ENCODE measurements at regions not wholly inside any gene's neighbourhood (a gene's known extent, or its start where the extent isn't known, plus 50 kb on each side); places are given as distances from the start of the nearest gene placed in this dataset.

DNA sequence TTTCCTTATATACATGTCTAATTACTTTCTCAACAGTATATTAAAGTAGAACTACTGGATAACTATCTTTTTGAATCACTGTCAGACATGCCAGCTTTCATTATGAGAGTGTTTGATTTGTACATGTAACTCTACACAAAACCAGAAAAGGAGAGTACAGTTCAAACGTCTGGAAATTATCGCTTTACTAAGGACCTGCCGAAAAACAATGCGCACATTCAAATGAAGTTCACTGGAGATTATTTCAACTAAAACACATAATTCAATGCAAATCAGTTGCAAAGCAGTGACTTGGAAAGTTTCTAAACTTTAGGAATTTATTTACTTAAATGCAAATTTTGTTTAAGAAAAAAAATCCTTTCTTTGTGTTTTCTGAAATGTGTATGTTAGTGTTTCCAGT, 942.5 kb downstream of the EFNA5 start:
- no peaks in the 10 kb centered on the region for H3K4me1 Mint-ChIP-seq
- peaks cover 14 to 37% (median 17%) of the 10 kb centered on the region in 3 donors for H3K9me3 Mint-ChIP-seq
- H3K27ac ChIP-seq (ENCODE audit: low read length) = no peak overlapping the region
- no peak overlapping the region for H3K4me3 ChIP-seq (ENCODE audit: control insufficient read depth in 1 of 2, extremely low read depth in 1 of 2, low read length in 1 of 2)
- ATAC-seq (replicated peaks in 1 of 4) (no peak), DNase-seq (no peak)
- H3K4me3 Mint-ChIP-seq = no peak overlapping the region
- CTCF ChIA-PET = no interaction called here
- no peaks in the 10 kb centered on the region for H3K4me1 ChIP-seq (ENCODE audit: control insufficient read depth in 1 of 2, extremely low read depth in 1 of 2, insufficient read depth in 2 of 2, low read length in 2 of 2)
- no peak overlapping the region for H3K27ac Mint-ChIP-seq
- H3K27me3 ChIP-seq (replicated peaks in 1 of 2; ENCODE audit: control insufficient read depth in 2 of 2, extremely low read depth in 1 of 2, insufficient read depth in 2 of 2, low read length in 1 of 2) = no peaks in the 10 kb centered on the region
- WGBS (ENCODE audit: insufficient coverage) = no CpG with 5 or more reads among the region's 4 CpGs
- no peaks in the 10 kb centered on the region for H3K36me3 Mint-ChIP-seq
- no peaks in the 10 kb centered on the region for H3K36me3 ChIP-seq (ENCODE audit: control insufficient read depth in 2 of 2, extremely low read depth in 1 of 2, insufficient read depth in 1 of 2, low read length in 1 of 2)
- POLR2A ChIA-PET = no interaction called here
- H3K27me3 Mint-ChIP-seq = no peaks in the 10 kb centered on the region
- no peaks in the 10 kb centered on the region for H3K9me3 ChIP-seq

DNA sequence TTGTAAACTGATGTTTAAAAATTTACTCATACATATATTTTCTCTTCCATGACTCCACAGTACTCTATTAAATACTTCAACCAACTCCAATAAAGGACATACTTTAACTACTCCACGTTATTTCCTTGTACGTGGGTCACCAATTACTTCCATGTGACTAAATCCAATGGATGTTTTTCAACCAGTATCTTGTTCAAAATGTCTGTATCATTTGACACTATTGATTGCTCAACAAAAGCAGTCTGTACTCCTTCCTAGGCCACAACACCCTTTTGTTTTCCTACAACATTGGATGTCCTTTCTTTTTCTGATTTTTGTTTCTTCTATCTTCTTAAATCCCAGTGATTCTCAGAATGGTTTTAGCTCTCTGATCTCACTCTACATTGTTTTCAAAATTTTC, 943.7 kb downstream of the EFNA5 start:
- CTCF ChIA-PET = no interaction called here
- DNase-seq = no peak
- ATAC-seq (replicated peaks in 1 of 4) = no peak
- no peak overlapping the region for H3K27ac Mint-ChIP-seq
- no peak overlapping the region for H3K27ac ChIP-seq (ENCODE audit: low read length)
- H3K36me3 ChIP-seq (ENCODE audit: control insufficient read depth in 2 of 2, extremely low read depth in 1 of 2, insufficient read depth in 1 of 2, low read length in 1 of 2) = no peaks in the 10 kb centered on the region
- POLR2A ChIA-PET = no interaction called here
- whole genome bisulfite sequencing (ENCODE audit: insufficient coverage) = 75% methylated on average over 2 of the region's 2 CpGs
- no peaks in the 10 kb centered on the region for H3K9me3 ChIP-seq
- no peak overlapping the region for H3K4me3 ChIP-seq (ENCODE audit: control insufficient read depth in 1 of 2, extremely low read depth in 1 of 2, low read length in 1 of 2)
- H3K27me3 ChIP-seq (replicated peaks in 1 of 2; ENCODE audit: control insufficient read depth in 2 of 2, extremely low read depth in 1 of 2, insufficient read depth in 2 of 2, low read length in 1 of 2) = no peaks in the 10 kb centered on the region
- H3K36me3 Mint-ChIP-seq = no peaks in the 10 kb centered on the region
- no peaks in the 10 kb centered on the region for H3K4me1 ChIP-seq (ENCODE audit: control insufficient read depth in 1 of 2, extremely low read depth in 1 of 2, insufficient read depth in 2 of 2, low read length in 2 of 2)
- H3K27me3 Mint-ChIP-seq = no peaks in the 10 kb centered on the region
- H3K9me3 Mint-ChIP-seq = peaks cover 6 to 25% (median 7%) of the 10 kb centered on the region in 3 donors
- H3K4me1 Mint-ChIP-seq = no peaks in the 10 kb centered on the region
- no peak overlapping the region for H3K4me3 Mint-ChIP-seq

DNA sequence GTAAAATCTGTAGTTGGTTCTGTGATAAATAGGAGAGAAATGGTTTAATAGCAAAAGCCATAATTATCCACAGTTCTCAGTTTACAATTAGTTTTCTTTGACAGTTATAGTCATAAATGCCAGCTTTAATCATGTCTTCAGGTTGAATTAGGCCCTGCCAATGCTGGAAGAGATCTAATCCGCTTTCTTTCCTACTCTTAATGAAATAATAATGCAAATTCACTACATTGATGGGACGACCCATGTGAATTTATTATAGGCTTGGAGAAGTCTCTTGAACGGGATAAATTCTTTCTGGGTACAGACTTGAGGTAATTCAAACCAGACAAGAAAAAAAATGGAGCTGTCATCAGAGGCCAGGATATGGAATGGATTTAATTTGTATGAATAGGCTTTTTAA, 950.4 kb downstream of the EFNA5 start:
- Histone ChIP-seq H3K9me3 (no peaks in the 10 kb centered on the region), H3K27me3 (replicated peaks in 1 of 2; ENCODE audit: control insufficient read depth in 2 of 2, extremely low read depth in 1 of 2, insufficient read depth in 2 of 2, low read length in 1 of 2) (no peaks in the 10 kb centered on the region), H3K27ac (ENCODE audit: low read length) (no peak overlapping the region), H3K36me3 (ENCODE audit: control insufficient read depth in 2 of 2, extremely low read depth in 1 of 2, insufficient read depth in 1 of 2, low read length in 1 of 2) (no peaks in the 10 kb centered on the region), H3K4me3 (ENCODE audit: control insufficient read depth in 1 of 2, extremely low read depth in 1 of 2, low read length in 1 of 2) (no peak overlapping the region), H3K4me1 (ENCODE audit: control insufficient read depth in 1 of 2, extremely low read depth in 1 of 2, insufficient read depth in 2 of 2, low read length in 2 of 2) (no peaks in the 10 kb centered on the region)
- CTCF ChIA-PET = no interaction called here
- Mint-ChIP-seq H3K27me3 (no peaks in the 10 kb centered on the region), H3K27ac (no peak overlapping the region), H3K36me3 (no peaks in the 10 kb centered on the region), H3K4me3 (no peak overlapping the region), H3K4me1 (no peaks in the 10 kb centered on the region), H3K9me3 (peaks cover 3 to 10% (median 5%) of the 10 kb centered on the region in 3 donors)
- WGBS (ENCODE audit: insufficient coverage) = no CpG with 5 or more reads among the region's 3 CpGs
- no peak for ATAC-seq (replicated peaks in 1 of 4)
- DNase-seq = no peak
- POLR2A ChIA-PET = no interaction called here

DNA sequence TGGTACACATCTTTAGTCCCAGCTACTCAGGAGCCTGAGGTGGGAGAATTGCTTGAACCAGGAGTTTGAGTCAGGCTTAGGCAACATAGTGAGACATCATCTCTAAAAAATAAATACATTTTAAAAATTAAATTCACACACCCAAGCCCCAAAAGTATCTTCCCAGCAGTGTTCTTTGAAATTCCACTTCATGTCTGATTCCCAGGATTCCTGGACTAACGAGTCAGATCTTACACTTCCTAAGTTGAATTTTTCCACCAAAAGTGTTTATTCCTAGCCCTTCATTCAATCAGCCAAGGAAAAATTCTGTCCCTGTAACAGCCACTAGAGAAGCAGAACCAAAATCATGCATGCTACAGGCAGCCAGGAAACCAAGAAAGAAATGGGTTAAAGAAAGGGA, 970.9 kb downstream of the EFNA5 start:
- Histone ChIP-seq H3K9me3 (no peaks in the 10 kb centered on the region), H3K4me3 (ENCODE audit: control insufficient read depth in 1 of 2, extremely low read depth in 1 of 2, low read length in 1 of 2) (no peak overlapping the region), H3K27ac (ENCODE audit: low read length) (no peak overlapping the region), H3K27me3 (replicated peaks in 1 of 2; ENCODE audit: control insufficient read depth in 2 of 2, extremely low read depth in 1 of 2, insufficient read depth in 2 of 2, low read length in 1 of 2) (no peaks in the 10 kb centered on the region), H3K36me3 (ENCODE audit: control insufficient read depth in 2 of 2, extremely low read depth in 1 of 2, insufficient read depth in 1 of 2, low read length in 1 of 2) (no peaks in the 10 kb centered on the region), H3K4me1 (ENCODE audit: control insufficient read depth in 1 of 2, extremely low read depth in 1 of 2, insufficient read depth in 2 of 2, low read length in 2 of 2) (no peaks in the 10 kb centered on the region)
- ChIA-PET POLR2A (no interaction called here), CTCF (no interaction called here)
- 67% methylated on average over 1 of the region's 1 CpG for WGBS (ENCODE audit: insufficient coverage)
- Mint-ChIP-seq H3K27ac (no peak overlapping the region), H3K4me3 (no peak overlapping the region), H3K4me1 (no peaks in the 10 kb centered on the region), H3K9me3 (peaks cover 3 to 7% (median 4%) of the 10 kb centered on the region in 3 donors), H3K36me3 (no peaks in the 10 kb centered on the region), H3K27me3 (no peaks in the 10 kb centered on the region)
- ATAC-seq (replicated peaks in 1 of 4) = no peak
- DNase-seq = no peak

DNA sequence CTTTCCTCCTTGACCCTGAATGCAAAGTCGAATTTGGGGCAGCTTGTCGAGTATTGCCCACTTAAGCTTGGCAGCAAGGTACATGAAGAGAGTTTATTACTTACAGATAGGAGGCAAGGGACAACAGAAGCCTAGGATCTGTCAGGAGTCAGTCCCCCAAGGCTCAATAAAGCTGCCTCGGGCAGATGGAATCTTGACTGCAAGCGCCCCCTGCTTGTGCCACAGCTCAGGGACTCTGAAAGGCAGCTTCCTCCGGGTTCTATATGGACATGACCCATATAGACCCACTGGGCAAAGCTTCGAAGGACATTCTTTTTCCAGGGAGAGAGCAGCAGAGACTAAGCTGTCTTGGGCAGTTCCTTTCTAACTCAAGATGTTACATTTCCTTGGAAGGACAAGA, 971.5 kb downstream of the EFNA5 start:
- H3K4me3 ChIP-seq (ENCODE audit: control insufficient read depth in 1 of 2, extremely low read depth in 1 of 2, low read length in 1 of 2) = no peak overlapping the region
- Mint-ChIP-seq H3K4me1 (no peaks in the 10 kb centered on the region), H3K27ac (no peak overlapping the region), H3K36me3 (no peaks in the 10 kb centered on the region), H3K4me3 (no peak overlapping the region), H3K9me3 (peaks cover 3 to 7% (median 4%) of the 10 kb centered on the region in 3 donors), H3K27me3 (no peaks in the 10 kb centered on the region)
- no peak for DNase-seq
- H3K36me3 ChIP-seq (ENCODE audit: control insufficient read depth in 2 of 2, extremely low read depth in 1 of 2, insufficient read depth in 1 of 2, low read length in 1 of 2) = no peaks in the 10 kb centered on the region
- CTCF ChIA-PET = no interaction called here
- H3K4me1 ChIP-seq (ENCODE audit: control insufficient read depth in 1 of 2, extremely low read depth in 1 of 2, insufficient read depth in 2 of 2, low read length in 2 of 2) = no peaks in the 10 kb centered on the region
- ATAC-seq (replicated peaks in 1 of 4) = no peak
- no peaks in the 10 kb centered on the region for H3K27me3 ChIP-seq (replicated peaks in 1 of 2; ENCODE audit: control insufficient read depth in 2 of 2, extremely low read depth in 1 of 2, insufficient read depth in 2 of 2, low read length in 1 of 2)
- POLR2A ChIA-PET = no interaction called here
- WGBS (ENCODE audit: insufficient coverage) = 69% methylated on average over 4 of the region's 6 CpGs
- H3K27ac ChIP-seq (ENCODE audit: low read length) = no peak overlapping the region
- H3K9me3 ChIP-seq = no peaks in the 10 kb centered on the region

DNA sequence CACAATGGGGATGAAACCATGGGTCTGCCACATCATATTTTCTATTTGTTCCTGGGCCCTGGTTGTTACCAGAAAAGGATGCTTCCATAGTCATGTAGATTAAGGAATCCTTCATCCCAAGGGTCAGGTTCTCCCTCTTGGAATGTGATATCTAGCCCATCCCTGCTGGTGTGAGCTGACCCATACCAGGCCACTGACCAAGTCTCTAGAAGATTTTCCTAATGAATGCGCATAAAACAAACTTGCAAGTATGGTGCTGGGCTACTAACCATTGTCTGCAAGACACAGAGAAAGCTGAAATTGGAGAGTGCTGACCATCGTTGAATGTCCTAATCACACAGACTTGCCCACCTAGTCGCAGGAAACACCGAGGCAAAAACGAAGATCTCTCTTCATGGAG, 972.6 kb downstream of the EFNA5 start:
- POLR2A ChIA-PET = no interaction called here
- no peaks in the 10 kb centered on the region for H3K27me3 Mint-ChIP-seq
- no peaks in the 10 kb centered on the region for H3K36me3 ChIP-seq (ENCODE audit: control insufficient read depth in 2 of 2, extremely low read depth in 1 of 2, insufficient read depth in 1 of 2, low read length in 1 of 2)
- no peaks in the 10 kb centered on the region for H3K27me3 ChIP-seq (replicated peaks in 1 of 2; ENCODE audit: control insufficient read depth in 2 of 2, extremely low read depth in 1 of 2, insufficient read depth in 2 of 2, low read length in 1 of 2)
- 60% methylated on average over 1 of the region's 5 CpGs for WGBS (ENCODE audit: insufficient coverage)
- H3K36me3 Mint-ChIP-seq = no peaks in the 10 kb centered on the region
- H3K4me1 Mint-ChIP-seq = no peaks in the 10 kb centered on the region
- DNase-seq (no peak), ATAC-seq (replicated peaks in 1 of 4) (no peak)
- H3K4me3 Mint-ChIP-seq = no peak overlapping the region
- no peaks in the 10 kb centered on the region for H3K9me3 ChIP-seq
- CTCF ChIA-PET = no interaction called here
- no peak overlapping the region for H3K27ac ChIP-seq (ENCODE audit: low read length)
- H3K9me3 Mint-ChIP-seq = peaks cover 3 to 7% (median 4%) of the 10 kb centered on the region in 3 donors
- no peaks in the 10 kb centered on the region for H3K4me1 ChIP-seq (ENCODE audit: control insufficient read depth in 1 of 2, extremely low read depth in 1 of 2, insufficient read depth in 2 of 2, low read length in 2 of 2)
- H3K4me3 ChIP-seq (ENCODE audit: control insufficient read depth in 1 of 2, extremely low read depth in 1 of 2, low read length in 1 of 2) = no peak overlapping the region
- no peak overlapping the region for H3K27ac Mint-ChIP-seq

DNA sequence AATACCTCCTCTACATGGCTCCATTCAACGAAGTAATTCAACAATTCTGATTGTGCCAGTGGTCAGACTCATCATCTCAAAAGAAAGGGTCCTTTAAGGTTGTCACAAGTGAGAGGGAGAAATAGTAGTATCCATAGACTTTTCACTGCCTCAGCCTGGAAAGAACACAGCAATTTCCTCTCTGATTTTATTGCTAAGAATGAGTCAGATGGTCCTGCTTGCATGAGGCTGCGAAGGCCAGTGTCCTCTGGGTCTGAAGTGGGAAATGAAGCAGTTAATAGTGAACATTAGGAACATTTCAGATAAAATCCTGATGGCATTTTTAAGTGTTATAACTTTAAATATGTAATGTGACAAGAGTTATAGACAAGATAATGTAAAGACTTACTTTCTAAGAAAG, 979.0 kb downstream of the EFNA5 start:
- no peaks in the 10 kb centered on the region for H3K27me3 ChIP-seq (replicated peaks in 1 of 2; ENCODE audit: control insufficient read depth in 2 of 2, extremely low read depth in 1 of 2, insufficient read depth in 2 of 2, low read length in 1 of 2)
- H3K27ac Mint-ChIP-seq = no peak overlapping the region
- ChIA-PET CTCF (no interaction called here), POLR2A (no interaction called here)
- no peaks in the 10 kb centered on the region for H3K9me3 ChIP-seq
- no peak for ATAC-seq (replicated peaks in 1 of 4)
- H3K4me1 ChIP-seq (ENCODE audit: control insufficient read depth in 1 of 2, extremely low read depth in 1 of 2, insufficient read depth in 2 of 2, low read length in 2 of 2) = no peaks in the 10 kb centered on the region
- DNase-seq = no peak
- no peaks in the 10 kb centered on the region for H3K27me3 Mint-ChIP-seq
- H3K4me3 ChIP-seq (ENCODE audit: control insufficient read depth in 1 of 2, extremely low read depth in 1 of 2, low read length in 1 of 2) = no peak overlapping the region
- H3K9me3 Mint-ChIP-seq = peaks cover 0 to 6% (median 0%) of the 10 kb centered on the region in 3 donors
- H3K27ac ChIP-seq (ENCODE audit: low read length) = no peak overlapping the region
- H3K4me1 Mint-ChIP-seq = no peaks in the 10 kb centered on the region
- H3K36me3 ChIP-seq (ENCODE audit: control insufficient read depth in 2 of 2, extremely low read depth in 1 of 2, insufficient read depth in 1 of 2, low read length in 1 of 2) = no peaks in the 10 kb centered on the region
- no CpG with 5 or more reads among the region's 2 CpGs for WGBS (ENCODE audit: insufficient coverage)
- H3K36me3 Mint-ChIP-seq = no peaks in the 10 kb centered on the region
- H3K4me3 Mint-ChIP-seq = no peak overlapping the region

Data from T-cell (primary cell).